ENCODE measurements at regions not wholly inside any gene's neighbourhood (a gene's known extent, or its start where the extent isn't known, plus 50 kb on each side); places are given as distances from the start of the nearest gene placed in this dataset.

DNA sequence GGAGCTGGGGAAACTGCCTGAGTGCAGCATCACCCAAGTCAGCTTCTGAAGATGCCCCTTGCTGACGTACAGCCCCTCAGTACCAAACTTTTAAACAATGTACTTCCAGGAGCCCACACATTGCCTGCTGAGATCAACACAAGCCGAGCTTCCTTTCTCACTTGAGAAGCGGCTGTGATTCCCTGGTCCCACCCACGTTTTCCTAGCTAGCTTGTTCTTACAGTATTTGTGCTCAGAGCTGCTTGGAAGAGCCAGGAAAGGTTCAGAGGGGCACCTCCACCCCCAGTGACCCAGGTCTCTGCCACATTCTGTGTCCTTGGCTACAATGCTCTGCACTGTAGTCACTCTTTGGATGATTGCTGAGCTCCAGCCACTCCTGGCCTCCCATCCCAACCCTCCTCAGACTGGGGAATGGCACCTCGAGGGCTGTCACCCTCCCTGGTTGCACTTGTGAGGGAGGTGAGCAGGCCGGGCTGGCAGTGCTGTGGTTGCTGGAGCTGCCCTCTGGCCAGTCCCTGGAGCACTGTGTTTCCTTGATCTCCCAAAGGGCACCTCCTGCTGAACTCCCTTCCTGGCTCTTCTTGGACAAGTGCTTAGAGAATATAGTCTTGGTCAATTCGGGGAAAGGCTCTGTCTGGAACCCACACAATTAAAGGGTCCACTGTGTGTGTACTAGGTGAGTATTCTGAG is 355.1 kb downstream of the AJAP1 start:
- Histone ChIP-seq H3F3A (ENCODE audit: control insufficient read depth, insufficient read depth) (no peaks in the 10 kb centered on the region), H3K4me3 (ENCODE audit: low read length) (no peak overlapping the region), H3K79me2 (ENCODE audit: control insufficient read depth, low read length) (no peaks in the 10 kb centered on the region), H3K27me3 (ENCODE audit: control insufficient read depth, low read length) (no peaks in the 10 kb centered on the region), H3K9me2 (replicated peaks; ENCODE audit: control insufficient read depth, low read length) (no peaks in the 10 kb centered on the region), H3K4me2 (ENCODE audit: low read length) (no peak overlapping the region), H3K27ac (ENCODE audit: low read depth, low read length) (no peak overlapping the region), H3K9me3 (ENCODE audit: control insufficient read depth, insufficient read depth, low read length) (no peaks in the 10 kb centered on the region), H4K20me1 (ENCODE audit: control insufficient read depth, insufficient read depth, low read depth, low read length) (no peaks in the 10 kb centered on the region), H3K4me1 (ENCODE audit: control insufficient read depth, low read length) (no peaks in the 10 kb centered on the region), H3K36me3 (ENCODE audit: control insufficient read depth, low read length) (no peaks in the 10 kb centered on the region)
- TF ChIP-seq, protein P1, sequence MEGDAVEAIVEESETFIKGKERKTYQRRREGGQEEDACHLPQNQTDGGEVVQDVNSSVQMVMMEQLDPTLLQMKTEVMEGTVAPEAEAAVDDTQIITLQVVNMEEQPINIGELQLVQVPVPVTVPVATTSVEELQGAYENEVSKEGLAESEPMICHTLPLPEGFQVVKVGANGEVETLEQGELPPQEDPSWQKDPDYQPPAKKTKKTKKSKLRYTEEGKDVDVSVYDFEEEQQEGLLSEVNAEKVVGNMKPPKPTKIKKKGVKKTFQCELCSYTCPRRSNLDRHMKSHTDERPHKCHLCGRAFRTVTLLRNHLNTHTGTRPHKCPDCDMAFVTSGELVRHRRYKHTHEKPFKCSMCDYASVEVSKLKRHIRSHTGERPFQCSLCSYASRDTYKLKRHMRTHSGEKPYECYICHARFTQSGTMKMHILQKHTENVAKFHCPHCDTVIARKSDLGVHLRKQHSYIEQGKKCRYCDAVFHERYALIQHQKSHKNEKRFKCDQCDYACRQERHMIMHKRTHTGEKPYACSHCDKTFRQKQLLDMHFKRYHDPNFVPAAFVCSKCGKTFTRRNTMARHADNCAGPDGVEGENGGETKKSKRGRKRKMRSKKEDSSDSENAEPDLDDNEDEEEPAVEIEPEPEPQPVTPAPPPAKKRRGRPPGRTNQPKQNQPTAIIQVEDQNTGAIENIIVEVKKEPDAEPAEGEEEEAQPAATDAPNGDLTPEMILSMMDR (IDR thresholded peaks at IDR 0.05; ENCODE audit: low read depth, low read length, poor library complexity, severe bottlenecking): no peak
- TF ChIP-seq EZH2phosphoT487 (IDR thresholded peaks at IDR 0.05; ENCODE audit: borderline replicate concordance, low read length): no peak

DNA sequence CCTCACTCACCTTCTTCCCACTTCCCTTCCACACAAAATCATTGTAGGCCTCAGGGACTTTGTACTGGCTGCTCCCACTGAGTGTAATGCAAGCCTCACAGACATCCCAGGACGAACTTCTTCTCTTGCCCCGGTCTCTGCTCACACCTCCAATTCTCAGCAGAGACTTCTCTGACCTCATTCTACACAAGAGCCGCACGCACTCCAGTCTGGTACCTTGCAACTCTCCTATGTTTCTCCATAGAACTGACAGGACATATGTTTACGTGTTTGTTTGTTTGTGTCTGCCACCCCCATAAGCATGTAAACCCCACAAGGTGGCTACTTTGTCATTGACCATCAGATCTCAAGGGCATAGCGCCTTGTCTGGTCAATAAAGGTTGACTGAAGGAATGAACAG is 350.8 kb downstream of the AJAP1 start:
- H3K9me3 ChIP-seq (ENCODE audit: control insufficient read depth, insufficient read depth, low read length): no peaks in the 10 kb centered on the region
- no peaks in the 10 kb centered on the region for H3K79me2 ChIP-seq (ENCODE audit: control insufficient read depth, low read length)
- H4K20me1 ChIP-seq (ENCODE audit: control insufficient read depth, insufficient read depth, low read depth, low read length): no peaks in the 10 kb centered on the region
- H3F3A ChIP-seq (ENCODE audit: control insufficient read depth, insufficient read depth): no peaks in the 10 kb centered on the region
- H3K27ac ChIP-seq (ENCODE audit: low read depth, low read length): no peak overlapping the region
- H3K4me1 ChIP-seq (ENCODE audit: control insufficient read depth, low read length): no peaks in the 10 kb centered on the region
- H3K9me2 ChIP-seq (replicated peaks; ENCODE audit: control insufficient read depth, low read length): no peaks in the 10 kb centered on the region
- TF ChIP-seq EZH2phosphoT487 (IDR thresholded peaks at IDR 0.05; ENCODE audit: borderline replicate concordance, low read length): no peak
- TF ChIP-seq, protein P1 (IDR thresholded peaks at IDR 0.05; ENCODE audit: low read depth, low read length, poor library complexity, severe bottlenecking): no peak
- H3K27me3 ChIP-seq (ENCODE audit: control insufficient read depth, low read length): no peaks in the 10 kb centered on the region
- H3K36me3 ChIP-seq (ENCODE audit: control insufficient read depth, low read length): no peaks in the 10 kb centered on the region
- H3K4me3 ChIP-seq (ENCODE audit: low read length): no peak overlapping the region
- H3K4me2 ChIP-seq (ENCODE audit: low read length): no peak overlapping the region

DNA sequence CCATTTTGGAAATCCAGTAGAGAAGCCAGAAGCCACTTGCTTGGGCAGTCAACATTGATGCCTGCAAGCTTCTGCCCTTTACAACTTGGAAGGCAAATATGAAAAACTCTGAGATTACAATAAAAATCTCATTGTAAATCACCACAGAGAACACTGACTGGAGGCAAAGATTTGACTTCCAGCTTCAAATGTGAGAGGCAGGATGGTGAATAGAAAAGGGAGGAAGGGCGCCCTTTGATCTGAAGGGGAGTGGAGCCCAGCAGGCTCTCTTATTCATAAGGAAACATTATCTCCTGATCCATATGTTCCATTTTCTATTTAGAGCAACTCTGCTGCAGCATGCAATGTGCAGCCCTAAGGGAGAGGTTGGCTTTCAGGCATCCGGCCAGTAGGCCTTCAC is 348.3 kb downstream of the AJAP1 start:
- Histone ChIP-seq H3K9me2 (replicated peaks; ENCODE audit: control insufficient read depth, low read length) (no peaks in the 10 kb centered on the region), H3K36me3 (ENCODE audit: control insufficient read depth, low read length) (no peaks in the 10 kb centered on the region), H3K4me3 (ENCODE audit: low read length) (no peak overlapping the region), H3K79me2 (ENCODE audit: control insufficient read depth, low read length) (no peaks in the 10 kb centered on the region), H3K27ac (ENCODE audit: low read depth, low read length) (no peak overlapping the region), H3K9me3 (ENCODE audit: control insufficient read depth, insufficient read depth, low read length) (no peaks in the 10 kb centered on the region), H3K4me2 (ENCODE audit: low read length) (no peak overlapping the region), H3K4me1 (ENCODE audit: control insufficient read depth, low read length) (no peaks in the 10 kb centered on the region), H3F3A (ENCODE audit: control insufficient read depth, insufficient read depth) (no peaks in the 10 kb centered on the region), H4K20me1 (ENCODE audit: control insufficient read depth, insufficient read depth, low read depth, low read length) (no peaks in the 10 kb centered on the region), H3K27me3 (ENCODE audit: control insufficient read depth, low read length) (no peaks in the 10 kb centered on the region)
- no peak for TF ChIP-seq EZH2phosphoT487 (IDR thresholded peaks at IDR 0.05; ENCODE audit: borderline replicate concordance, low read length)
- TF ChIP-seq, protein P1 (IDR thresholded peaks at IDR 0.05; ENCODE audit: low read depth, low read length, poor library complexity, severe bottlenecking): no peak

All from DOHH2 (cell line).